GM20000 (cell line): ENCODE measurements at regions not wholly inside any gene's neighbourhood (a gene's known extent, or its start where the extent isn't known, plus 50 kb on each side); places are given as distances from the start of the nearest gene placed in this dataset.

Experiments used
- DNase-seq: peaks from one replicate; pipeline ENCODE4 v3.0.0; 2012; ENCODE audit warnings: low spot score
- CTCF ChIP-seq: IDR thresholded peaks from 2 replicates; pipeline ENCODE4 v1.5.1; 2012; ENCODE audit warnings: mild to moderate bottlenecking, control low read depth; ENCODE audit errors: extremely low read depth, missing control alignments

- no peak for TF ChIP-seq CTCF
- DNase-seq: no peak
Observed at GRCh38 chr17:70969521-70970034, 800.2 kb downstream of the KCNJ2 start.

- no peak for DNase-seq
- TF ChIP-seq CTCF: no peak
Observed at GRCh38 chr17:70976447-70976846, 807.1 kb downstream of the KCNJ2 start.

GRCh38 chr17:70984873-70985272, 815.5 kb downstream of the KCNJ2 start:
- DNase-seq: no peak
- no peak for TF ChIP-seq CTCF

GRCh38 chr17:70987867-70988340, 818.6 kb downstream of the KCNJ2 start:
- TF ChIP-seq CTCF: no peak
- no peak for DNase-seq

GRCh38 chr17:70988622-70989021, 819.3 kb downstream of the KCNJ2 start:
- DNase-seq: no peak
- TF ChIP-seq CTCF: no peak

GRCh38 chr17:70989280-70989679, 819.9 kb downstream of the KCNJ2 start:
- no peak for DNase-seq
- TF ChIP-seq CTCF: no peak

GRCh38 chr17:70994194-70994593, 824.9 kb downstream of the KCNJ2 start:
- TF ChIP-seq CTCF: no peak
- no peak for DNase-seq
